Activated T-helper 1 cell treated with anti-CD3 and anti-CD28 coated beads, Interleukin-12 subunit alpha, Interleukin-12 subunit beta, Interleukin-2, Interleukin-4 antibody, amounts not matched to agents 30 ng/mL and 10 ng/mL and 1 ng/mL, durations not matched to agents 14 hours and 24 hours and 36 hours (primary cell): ENCODE measurements at regions not wholly inside any gene's neighbourhood (a gene's known extent, or its start where the extent isn't known, plus 50 kb on each side); places are given as distances from the start of the nearest gene placed in this dataset.

ENCODE experiments used
- DNase-seq: peaks from one replicate; pipeline ENCODE4 v3.0.0; 2021; ENCODE audit warnings: low spot score
- H3K27ac Mint-ChIP-seq: one replicate; pipeline ENCODE4 v1.8.0; 2021; ENCODE audit warnings: mild to moderate bottlenecking, mixed read lengths
- H3K27me3 Mint-ChIP-seq: one replicate; pipeline ENCODE4 v1.8.0; 2022; ENCODE audit warnings: mild to moderate bottlenecking, moderate library complexity, mixed read lengths; ENCODE audit not compliant: insufficient read depth
- H3K36me3 Mint-ChIP-seq: one replicate; pipeline ENCODE4 v1.8.0; 2021; ENCODE audit warnings: low read depth, mixed read lengths
- H3K4me1 Mint-ChIP-seq: one replicate; pipeline ENCODE4 v1.8.0; 2021; ENCODE audit warnings: low read depth, mixed read lengths
- H3K4me3 Mint-ChIP-seq: one replicate; pipeline ENCODE4 v1.8.0; 2021; ENCODE audit warnings: mild to moderate bottlenecking, moderate library complexity, mixed read lengths
- H3K9me3 Mint-ChIP-seq: one replicate; pipeline ENCODE4 v1.8.0; 2021; ENCODE audit warnings: mixed read lengths
- intact Hi-C: fragments of 100-400 bp; cut with micrococcal nuclease; formaldehyde crosslinking; loops from one replicate; pipeline ENCODE4 v1.15.1; 2024

- intact Hi-C loops: loop anchor here (5.0 kb wide), 1 partner anchor 132 kb away; no protein-coding TSS in a partner anchor
- H3K27ac Mint-ChIP-seq: peak overlapping the region; percentile 69
- peaks cover 1% of the 10 kb centered on the region for H3K36me3 Mint-ChIP-seq
- peak overlapping the region; percentile 81 for H3K4me3 Mint-ChIP-seq
- peaks cover 34% of the 10 kb centered on the region for H3K4me1 Mint-ChIP-seq
- peaks cover 8% of the 10 kb centered on the region for H3K27me3 Mint-ChIP-seq
- DNase-seq: peak; percentile 5
- no peaks in the 10 kb centered on the region for H3K9me3 Mint-ChIP-seq
Observed at GRCh38 chr3:194204042-194204987, 68.4 kb downstream of the HES1 start.

DNA sequence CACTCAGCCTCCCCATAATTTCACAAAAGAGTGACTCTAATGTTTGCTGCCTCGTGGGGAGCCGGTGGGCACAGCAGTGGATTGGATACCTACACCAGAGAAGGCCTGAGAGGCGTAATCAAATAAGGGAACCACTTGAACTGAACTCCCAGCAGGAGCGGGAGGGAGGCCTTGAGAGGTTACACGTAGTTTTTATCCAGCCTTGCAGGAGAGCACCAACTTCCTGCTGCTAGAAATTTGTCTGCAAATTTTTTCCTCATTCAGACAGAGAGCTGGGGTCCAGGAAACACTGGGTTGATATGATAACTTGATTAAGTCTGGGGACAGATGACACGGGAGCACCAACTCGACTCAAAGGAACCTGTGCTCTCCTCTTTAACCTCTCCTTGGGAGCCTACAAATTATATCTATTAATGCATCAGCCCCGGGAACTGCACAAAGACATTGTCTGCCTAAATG, 69.8 kb downstream of the HES1 start:
- H3K4me3 Mint-ChIP-seq: peak overlapping the region; percentile 53
- H3K4me1 Mint-ChIP-seq: peaks cover 34% of the 10 kb centered on the region
- no peak for DNase-seq
- H3K27me3 Mint-ChIP-seq: peaks cover 6% of the 10 kb centered on the region
- intact Hi-C loops: loop anchor here (5.0 kb wide), 1 partner anchor 52 kb away; no protein-coding TSS in a partner anchor
- H3K36me3 Mint-ChIP-seq: peaks cover 1% of the 10 kb centered on the region
- no peak overlapping the region for H3K27ac Mint-ChIP-seq
- no peaks in the 10 kb centered on the region for H3K9me3 Mint-ChIP-seq

GRCh38 chr3:194206320-194206719, 70.4 kb downstream of the HES1 start:
- Mint-ChIP-seq H3K4me3 (no peak overlapping the region), H3K36me3 (peaks cover 1% of the 10 kb centered on the region), H3K4me1 (peaks cover 34% of the 10 kb centered on the region), H3K27ac (no peak overlapping the region), H3K9me3 (no peaks in the 10 kb centered on the region), H3K27me3 (peaks cover 5% of the 10 kb centered on the region)
- no peak for DNase-seq
- intact Hi-C loops: loop anchor here (5.0 kb wide), 1 partner anchor 51 kb away; no protein-coding TSS in a partner anchor

DNA sequence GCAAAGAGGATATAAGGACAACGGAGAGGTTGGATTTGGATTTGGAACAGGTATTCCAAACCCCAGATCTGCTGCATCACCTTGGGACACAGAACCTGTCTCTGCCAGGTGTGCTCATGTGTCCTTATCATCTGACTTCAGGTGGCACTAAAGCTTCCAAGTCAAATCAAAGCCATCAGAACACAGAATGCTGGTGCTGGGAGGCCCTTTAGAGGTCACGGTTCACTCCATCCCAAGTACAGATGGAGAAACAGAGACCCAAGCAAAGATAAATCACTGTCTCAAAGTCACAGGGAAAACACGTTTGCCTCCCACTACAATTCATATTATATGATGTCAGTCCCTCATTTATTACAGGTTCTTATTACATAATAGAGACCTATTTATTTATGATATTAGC, 72.8 kb downstream of the HES1 start:
- H3K27ac Mint-ChIP-seq: no peak overlapping the region
- intact Hi-C loops: loop anchor here (5.0 kb wide), 1 partner anchor 49 kb away; no protein-coding TSS in a partner anchor

DNA sequence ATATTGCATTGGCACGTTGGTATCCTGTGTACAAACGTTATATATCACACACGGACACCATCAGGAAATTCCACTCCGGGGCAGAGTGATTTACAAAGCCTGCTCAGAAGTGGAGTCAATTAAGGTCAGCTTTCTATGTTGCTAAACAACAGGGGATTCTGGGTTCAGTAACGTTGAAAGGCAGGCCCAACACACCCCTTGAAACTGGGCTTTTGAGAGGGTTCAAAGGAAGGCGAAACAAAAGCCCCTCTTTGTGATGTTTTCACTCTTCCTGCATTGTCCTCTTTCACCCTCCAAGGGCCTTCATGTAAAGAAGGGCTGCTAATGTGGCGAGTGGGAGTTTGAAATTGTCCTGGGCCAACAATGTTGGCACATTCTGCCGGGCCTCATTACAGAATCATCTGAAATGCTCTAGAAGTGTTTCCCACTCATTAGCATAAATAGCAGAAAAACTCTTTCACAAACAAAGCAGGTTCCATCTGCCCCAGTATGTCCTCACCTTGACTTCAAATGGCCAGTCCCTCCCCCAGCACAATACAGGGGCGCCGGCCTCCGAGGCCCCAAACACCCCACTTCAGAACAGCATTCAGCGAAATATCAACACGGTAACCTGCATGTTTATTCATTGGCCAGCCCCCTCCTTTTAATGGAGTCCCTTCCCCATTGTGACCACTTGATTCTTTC, 76.4 kb downstream of the HES1 start:
- Mint-ChIP-seq H3K4me3 (no peak overlapping the region), H3K36me3 (no peaks in the 10 kb centered on the region), H3K9me3 (no peaks in the 10 kb centered on the region), H3K4me1 (no peaks in the 10 kb centered on the region), H3K27ac (no peak overlapping the region), H3K27me3 (peaks cover 9% of the 10 kb centered on the region)
- no peak for DNase-seq
- intact Hi-C loops: no loop called here

More for the DNA sequence above, 72.8 kb downstream of the HES1 start:
- H3K36me3 Mint-ChIP-seq: peaks cover 1% of the 10 kb centered on the region
- H3K4me1 Mint-ChIP-seq: peaks cover 20% of the 10 kb centered on the region
- no peaks in the 10 kb centered on the region for H3K9me3 Mint-ChIP-seq
- H3K4me3 Mint-ChIP-seq: no peak overlapping the region
- DNase-seq: no peak
- peaks cover 5% of the 10 kb centered on the region for H3K27me3 Mint-ChIP-seq

DNA sequence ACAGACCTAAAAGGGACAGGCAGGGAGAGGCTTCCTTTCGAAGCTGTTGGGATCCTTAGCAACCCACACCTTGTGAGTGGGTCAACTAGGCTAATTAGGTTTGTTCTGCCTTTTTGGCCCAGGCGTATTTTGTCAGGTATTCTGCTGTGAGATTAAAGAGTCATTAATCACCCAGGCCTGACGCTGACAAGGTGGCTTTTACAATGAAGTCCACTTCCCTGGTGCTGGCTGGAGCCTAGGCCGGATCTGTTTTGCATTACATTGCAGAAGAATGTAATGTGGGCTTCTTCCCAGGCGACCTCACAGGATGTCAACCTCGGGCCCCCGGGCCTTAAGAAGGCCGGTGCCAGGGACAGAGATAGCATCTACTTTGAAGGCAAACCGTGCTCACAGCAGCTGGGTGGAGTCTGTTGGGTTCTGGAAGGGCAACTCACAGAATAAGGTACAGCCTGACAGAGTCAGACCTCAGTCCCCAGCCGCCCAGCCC, 76.9 kb downstream of the HES1 start:
- Mint-ChIP-seq H3K36me3 (no peaks in the 10 kb centered on the region), H3K27ac (no peak overlapping the region), H3K9me3 (no peaks in the 10 kb centered on the region), H3K4me1 (no peaks in the 10 kb centered on the region), H3K4me3 (no peak overlapping the region), H3K27me3 (peaks cover 14% of the 10 kb centered on the region)
- intact Hi-C loops: no loop called here
- DNase-seq: no peak

GRCh38 chr3:194215392-194215791, 79.4 kb downstream of the HES1 start:
- Mint-ChIP-seq H3K4me3 (no peak overlapping the region), H3K27ac (no peak overlapping the region), H3K36me3 (no peaks in the 10 kb centered on the region), H3K9me3 (no peaks in the 10 kb centered on the region), H3K27me3 (peaks cover 17% of the 10 kb centered on the region), H3K4me1 (no peaks in the 10 kb centered on the region)
- intact Hi-C loops: no loop called here
- DNase-seq: no peak

GRCh38 chr3:194218646-194219453, 82.9 kb downstream of the HES1 start:
- no peak overlapping the region for H3K4me3 Mint-ChIP-seq
- H3K27me3 Mint-ChIP-seq: peaks cover 28% of the 10 kb centered on the region
- no peaks in the 10 kb centered on the region for H3K9me3 Mint-ChIP-seq
- no peak overlapping the region for H3K27ac Mint-ChIP-seq
- no peaks in the 10 kb centered on the region for H3K4me1 Mint-ChIP-seq
- peaks cover 1% of the 10 kb centered on the region for H3K36me3 Mint-ChIP-seq
- intact Hi-C loops: no loop called here
- DNase-seq: no peak

DNA sequence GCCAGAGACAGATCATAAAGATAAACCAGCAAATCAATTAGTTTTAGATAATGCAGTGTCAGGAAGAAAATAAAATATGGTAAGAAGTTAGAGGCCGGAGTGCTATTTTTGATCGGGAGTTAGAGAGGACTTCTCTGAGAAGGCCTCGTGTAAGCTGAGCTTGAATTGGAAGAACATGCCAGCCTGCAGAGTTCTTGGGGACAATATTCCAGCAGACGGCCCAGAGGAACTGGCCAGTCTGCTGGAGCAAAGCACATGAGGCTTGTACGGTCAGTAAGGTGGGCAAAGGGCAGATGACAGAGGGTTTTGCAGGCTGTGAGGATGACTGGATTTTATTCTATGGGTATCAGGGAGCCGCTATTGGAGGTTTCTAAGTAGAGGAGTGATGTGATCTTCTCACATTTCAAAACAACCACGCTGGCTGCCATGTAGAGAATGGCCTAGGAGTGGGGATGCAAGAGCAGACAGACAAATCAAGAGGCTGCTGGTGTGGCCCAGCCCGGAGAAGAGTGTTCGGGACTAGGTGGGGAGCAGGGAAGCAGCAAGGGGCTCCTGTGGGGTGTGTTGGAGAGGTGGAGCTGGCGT, 84.0 kb downstream of the HES1 start:
- Mint-ChIP-seq H3K9me3 (no peaks in the 10 kb centered on the region), H3K4me3 (no peak overlapping the region), H3K27ac (no peak overlapping the region), H3K27me3 (peaks cover 34% of the 10 kb centered on the region), H3K36me3 (peaks cover 1% of the 10 kb centered on the region), H3K4me1 (peaks cover 9% of the 10 kb centered on the region)
- DNase-seq: no peak
- intact Hi-C loops: no loop called here

GRCh38 chr3:194220901-194221326, 85.0 kb downstream of the HES1 start:
- Mint-ChIP-seq H3K4me3 (no peak overlapping the region), H3K36me3 (peaks cover 1% of the 10 kb centered on the region), H3K4me1 (peaks cover 9% of the 10 kb centered on the region), H3K27me3 (peaks cover 37% of the 10 kb centered on the region), H3K27ac (no peak overlapping the region), H3K9me3 (no peaks in the 10 kb centered on the region)
- no peak for DNase-seq
- intact Hi-C loops: no loop called here

DNA sequence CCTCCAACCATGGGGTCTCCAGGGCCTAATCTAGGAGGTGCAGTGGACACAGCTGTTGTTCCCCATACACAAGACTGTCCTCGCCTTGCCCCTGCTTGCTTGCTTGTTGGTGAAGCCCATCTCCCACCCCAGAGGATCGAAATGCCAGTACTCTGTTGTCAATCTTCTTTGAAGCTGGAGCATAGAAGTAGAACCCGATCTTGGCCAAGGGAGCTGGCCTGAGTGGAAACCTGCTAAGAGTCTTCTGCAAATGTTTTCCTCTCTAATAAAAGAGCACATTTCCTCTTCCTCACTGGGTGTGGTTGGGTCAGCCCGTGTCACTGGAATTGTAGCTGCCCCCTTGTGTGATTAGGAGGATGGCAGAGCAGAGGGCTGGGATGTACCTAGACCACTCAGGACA, 85.4 kb downstream of the HES1 start:
- Mint-ChIP-seq H3K4me3 (no peak overlapping the region), H3K4me1 (peaks cover 9% of the 10 kb centered on the region), H3K36me3 (peaks cover 1% of the 10 kb centered on the region), H3K9me3 (no peaks in the 10 kb centered on the region), H3K27ac (no peak overlapping the region), H3K27me3 (peaks cover 37% of the 10 kb centered on the region)
- DNase-seq: no peak
- intact Hi-C loops: no loop called here

DNA sequence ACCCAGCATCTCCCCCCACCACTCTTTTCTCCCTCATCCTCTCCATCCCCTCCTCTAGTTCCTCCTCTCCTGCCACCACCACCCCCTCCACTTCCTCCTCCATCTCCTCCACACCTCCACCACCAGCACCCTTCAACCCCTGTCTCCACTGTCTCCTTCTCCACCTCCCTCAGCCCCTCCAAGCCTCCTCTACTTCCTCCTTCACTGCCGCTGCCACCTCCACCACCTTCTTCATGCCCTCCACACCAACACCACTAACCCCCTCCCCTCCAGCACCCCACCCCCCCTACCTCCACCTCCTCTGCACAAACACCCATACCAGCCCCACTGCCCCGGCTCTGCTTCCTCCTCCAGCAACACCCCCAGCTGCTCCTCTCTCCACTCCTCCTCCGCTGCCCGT, 88.0 kb downstream of the HES1 start:
- Mint-ChIP-seq H3K27me3 (peaks cover 39% of the 10 kb centered on the region), H3K27ac (no peak overlapping the region)
- intact Hi-C loops: no loop called here

More for the DNA sequence above, 88.0 kb downstream of the HES1 start:
- peaks cover 9% of the 10 kb centered on the region for H3K4me1 Mint-ChIP-seq
- peaks cover 7% of the 10 kb centered on the region for H3K36me3 Mint-ChIP-seq
- H3K9me3 Mint-ChIP-seq: no peaks in the 10 kb centered on the region
- H3K4me3 Mint-ChIP-seq: no peak overlapping the region
- no peak for DNase-seq
